Glomerular visceral epithelial cell (primary cell): ENCODE measurements at regions not wholly inside any gene's neighbourhood (a gene's known extent, or its start where the extent isn't known, plus 50 kb on each side); places are given as distances from the start of the nearest gene placed in this dataset.

Experiments used
- DNase-seq: peaks from one replicate; pipeline ENCODE4 v3.0.0-alpha.2; 2016; ENCODE audit errors: extremely low spot score

DNA sequence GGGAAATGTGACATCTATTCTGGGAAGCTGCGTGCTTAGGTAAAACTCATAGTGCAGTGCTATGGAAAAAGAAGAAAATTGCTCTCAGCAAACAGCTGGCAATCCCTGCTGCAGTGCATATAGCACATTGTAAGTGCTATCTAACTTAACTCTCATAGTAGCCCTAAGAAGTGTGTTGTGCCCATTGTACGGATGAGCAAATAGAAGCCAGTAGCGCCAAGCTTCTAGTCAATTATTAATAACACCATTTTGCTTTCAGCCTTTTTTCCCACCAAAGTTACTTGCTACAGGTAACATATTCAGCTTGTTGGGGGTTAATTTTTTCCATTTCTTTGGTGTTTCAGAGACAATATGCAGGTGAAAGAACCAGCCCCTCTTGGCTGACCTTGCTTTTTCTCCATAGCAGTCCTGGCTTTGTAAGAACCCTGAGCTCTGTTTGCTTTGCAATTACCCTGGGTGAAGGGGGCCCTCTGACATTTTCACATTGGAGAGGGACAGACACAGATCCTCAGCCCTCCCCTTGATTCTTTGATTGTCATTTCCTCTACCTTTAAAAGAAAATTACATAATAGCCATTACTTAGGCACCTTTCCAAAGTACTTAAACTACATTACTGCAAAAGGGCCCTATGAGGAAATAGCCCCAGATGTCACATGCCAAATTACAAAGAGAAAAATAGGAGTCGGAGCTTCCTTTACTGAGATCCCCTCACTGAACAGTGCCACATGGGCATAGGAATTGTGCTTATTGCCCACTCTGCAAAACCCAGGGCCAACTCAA is 576.2 kb upstream of the TBX3 start:
- no peak for DNase-seq

DNA sequence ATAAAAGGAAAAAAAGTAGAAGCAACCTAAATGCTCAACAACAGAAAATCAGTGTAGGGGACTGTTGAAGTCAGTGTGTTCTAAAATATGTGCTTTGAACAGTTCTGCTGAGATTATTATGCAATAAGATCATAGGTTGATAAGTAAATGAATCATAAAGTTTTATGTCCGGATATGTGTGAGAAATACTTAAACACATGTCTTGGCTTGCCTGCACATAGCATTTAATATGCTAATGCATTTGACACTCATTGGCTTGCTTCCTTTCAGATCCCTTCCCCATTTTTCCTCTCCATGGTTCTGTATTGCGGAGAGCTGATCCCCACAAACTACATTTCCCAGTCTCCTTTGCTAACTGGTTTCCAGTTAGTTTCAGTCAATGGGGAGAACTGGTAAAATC is 573.8 kb upstream of the TBX3 start:
- no peak for DNase-seq

DNA sequence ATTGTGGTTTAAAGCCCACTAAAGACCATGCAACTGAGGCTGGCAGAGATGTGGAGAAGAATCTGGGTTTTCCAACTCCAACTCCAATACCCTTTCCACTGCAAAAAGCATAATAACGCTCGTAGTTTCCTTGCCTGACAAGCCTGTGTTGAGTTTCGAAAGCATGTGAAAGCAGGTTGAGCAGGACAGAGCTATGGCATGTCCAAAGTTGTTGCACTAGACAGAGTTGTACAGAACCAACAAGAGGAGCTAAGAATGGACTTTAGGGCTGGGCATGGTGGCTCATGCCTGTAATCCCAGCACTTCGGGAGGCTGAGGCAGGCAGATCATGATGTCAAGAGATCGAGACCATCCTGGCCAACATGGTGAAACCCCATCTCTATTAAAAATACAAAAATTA is 572.0 kb upstream of the TBX3 start:
- DNase-seq: no peak

DNA sequence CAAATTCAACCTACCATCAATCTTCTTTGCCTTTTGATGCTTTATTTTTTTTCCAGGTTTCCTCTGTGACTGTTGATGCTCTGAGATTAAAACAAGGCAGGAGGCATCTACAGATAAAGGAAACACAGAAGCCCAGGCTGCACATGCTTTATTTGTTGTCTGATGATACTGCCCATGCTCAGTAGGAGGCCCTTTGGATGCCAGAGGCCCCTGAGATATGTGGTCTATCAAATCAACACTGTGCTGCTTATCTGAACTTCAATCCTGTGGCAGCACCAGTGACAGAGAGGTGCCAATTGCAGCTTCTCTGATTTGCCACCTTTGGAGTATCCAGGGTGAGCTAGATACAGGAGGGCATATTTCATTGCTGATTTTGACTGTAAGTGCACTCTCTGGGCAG is 571.3 kb upstream of the TBX3 start:
- no peak for DNase-seq

DNA sequence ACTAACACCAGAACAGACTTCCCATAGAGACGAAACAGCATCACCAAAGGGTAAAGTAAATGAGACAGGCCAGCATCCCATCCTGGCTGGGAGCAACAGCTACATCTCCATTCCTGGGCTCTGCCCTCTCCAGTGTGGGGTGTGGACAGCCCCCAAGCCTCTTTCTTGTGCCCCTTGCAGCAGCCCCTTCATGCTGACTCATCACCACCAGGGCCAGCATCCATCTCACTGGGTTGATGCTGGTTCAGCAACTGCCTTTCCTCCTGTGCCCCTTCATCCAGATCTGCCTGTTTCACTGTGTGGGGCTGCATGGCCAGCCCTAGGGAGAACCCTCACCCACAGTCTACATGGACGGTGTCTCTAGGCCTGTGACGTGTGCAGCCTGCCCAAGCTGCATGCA is 569.1 kb upstream of the TBX3 start:
- no peak for DNase-seq

DNA sequence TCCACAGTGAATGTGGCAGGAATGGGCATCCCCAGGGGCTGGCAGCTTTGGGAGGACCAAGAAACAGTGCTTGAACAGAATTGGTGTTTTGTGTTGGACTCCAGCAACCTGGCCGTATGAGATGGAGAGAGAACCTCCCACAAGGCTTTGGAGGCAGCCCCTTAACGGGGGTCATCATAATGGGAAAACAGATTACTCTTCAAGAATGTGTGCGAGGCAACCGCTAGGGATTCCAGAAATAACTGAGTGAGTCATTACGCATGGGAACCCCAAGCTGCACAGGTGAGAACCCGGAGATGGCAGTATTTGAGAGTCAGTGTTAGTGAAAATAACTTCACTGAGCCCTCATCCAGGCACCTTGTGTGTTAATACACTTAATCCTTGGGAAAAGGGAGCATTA is 567.8 kb upstream of the TBX3 start:
- DNase-seq: peak; percentile 21

DNA sequence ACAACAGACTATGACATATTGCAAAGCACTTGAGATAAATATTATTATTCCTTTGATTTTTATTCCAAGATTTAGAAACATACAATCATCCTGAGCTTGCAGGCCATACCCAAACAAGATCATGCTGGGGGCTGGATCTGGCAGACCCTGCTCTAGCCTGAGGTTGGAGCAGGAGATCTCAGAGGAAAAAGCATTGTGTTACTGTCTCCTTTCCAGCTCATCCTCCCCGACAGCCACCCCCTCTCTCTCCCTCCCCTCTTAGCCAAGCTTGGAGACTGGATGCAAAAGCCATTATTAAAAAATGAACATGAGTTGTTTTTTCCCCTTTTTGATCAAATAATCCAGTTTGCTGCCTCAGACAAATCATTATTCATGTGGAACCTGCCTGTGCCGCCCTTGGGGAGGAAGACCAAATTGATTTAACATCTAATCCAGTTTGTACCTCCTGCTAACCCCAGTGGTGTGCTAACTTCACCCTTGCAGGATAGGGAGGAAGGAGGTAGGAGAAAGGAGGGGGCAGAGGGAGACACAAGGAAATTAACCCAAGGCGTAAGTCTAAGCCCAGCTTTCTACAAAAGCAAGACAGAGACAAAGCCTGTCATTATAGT is 565.8 kb upstream of the TBX3 start:
- DNase-seq: no peak

DNA sequence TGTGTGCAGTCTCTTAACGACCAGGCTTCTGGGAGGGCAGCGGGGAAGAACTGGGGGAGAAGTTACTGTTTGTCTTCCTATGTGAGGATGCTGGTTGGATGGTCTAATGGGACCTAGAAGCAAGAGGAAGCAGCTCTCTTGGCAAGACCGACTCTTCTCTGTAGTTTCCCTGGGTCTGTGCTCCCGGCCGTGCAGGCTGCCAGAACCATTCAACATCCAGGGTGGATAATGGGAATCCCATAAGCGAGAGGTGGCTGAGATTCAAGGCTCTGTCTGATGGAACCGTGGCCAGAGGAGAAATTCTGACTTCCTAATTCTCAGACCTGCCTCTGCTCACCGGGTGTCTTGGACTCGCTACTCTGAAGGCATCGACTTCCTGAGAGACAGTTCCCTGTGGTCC is 561.0 kb upstream of the TBX3 start:
- no peak for DNase-seq

DNA sequence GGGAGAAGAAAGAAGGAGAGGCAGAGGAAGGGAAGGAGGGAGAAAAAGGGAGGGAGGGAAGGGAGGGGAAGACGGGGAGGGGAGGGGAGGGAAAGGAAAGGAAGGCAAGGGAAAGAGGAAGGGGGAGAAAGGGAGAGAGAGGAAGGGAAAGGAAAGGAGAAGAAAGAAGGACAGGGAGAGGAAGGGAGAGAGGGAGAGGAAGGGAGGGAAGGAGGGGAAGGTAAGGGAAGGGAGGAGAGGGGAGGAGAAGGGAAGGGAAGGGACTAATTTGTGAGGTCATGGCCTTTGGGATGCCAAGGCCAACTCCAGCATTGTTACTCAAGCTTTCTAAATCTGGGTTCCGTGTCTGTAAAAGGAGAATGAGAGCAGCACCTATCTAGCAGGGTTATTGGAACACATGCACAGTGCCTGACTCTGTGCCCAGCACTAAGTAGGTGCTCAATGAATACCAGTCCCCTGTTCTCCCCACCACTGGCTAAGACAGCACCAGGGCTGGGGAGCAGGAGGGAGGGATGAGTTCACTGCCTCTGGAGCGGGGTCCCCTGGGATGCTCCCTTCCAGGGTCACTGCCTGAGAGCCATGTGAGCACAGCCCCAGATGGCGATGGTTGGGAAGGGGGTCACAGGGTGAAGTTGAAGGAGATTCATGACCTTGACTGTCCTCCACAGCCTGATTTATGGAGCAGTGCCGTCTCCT is 560.1 kb upstream of the TBX3 start:
- no peak for DNase-seq

DNA sequence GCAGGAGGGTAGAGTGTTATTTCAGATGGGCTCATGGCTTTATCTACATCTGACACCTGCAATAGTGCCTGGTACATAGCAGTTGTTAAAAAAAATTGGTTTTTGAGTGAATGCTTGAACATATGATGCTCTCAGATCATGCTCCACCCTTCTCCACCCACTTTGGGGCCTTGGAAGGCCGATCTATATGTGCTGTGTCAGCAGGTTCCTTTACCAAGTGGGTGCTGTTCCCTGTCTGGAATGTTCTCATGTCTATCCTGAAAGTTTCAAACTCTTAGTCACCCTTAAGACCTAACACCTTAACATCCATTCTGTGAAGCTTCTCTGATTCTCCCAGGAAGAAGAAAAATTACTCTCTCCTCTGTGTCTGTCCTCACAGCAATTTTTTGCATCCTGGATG is 556.3 kb upstream of the TBX3 start:
- DNase-seq: no peak

DNA sequence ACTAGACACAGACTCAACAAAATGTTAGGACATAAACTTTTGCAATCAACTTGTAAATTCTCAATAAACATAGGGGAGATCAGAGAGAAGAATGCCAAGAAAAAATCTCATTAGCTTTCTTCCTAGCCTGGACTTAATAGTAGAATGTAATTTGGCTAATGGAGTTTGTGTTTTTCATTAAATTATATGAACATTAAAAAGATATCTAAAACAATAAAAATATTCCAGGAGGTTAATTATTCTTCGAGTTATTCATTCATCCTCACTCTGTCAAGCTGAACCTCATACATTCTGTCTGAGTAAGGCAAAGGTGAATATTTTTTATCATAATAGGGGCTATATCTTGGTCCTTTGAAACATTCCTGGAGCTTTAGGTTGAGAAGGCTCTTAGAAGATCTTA is 551.9 kb upstream of the TBX3 start:
- DNase-seq: no peak

DNA sequence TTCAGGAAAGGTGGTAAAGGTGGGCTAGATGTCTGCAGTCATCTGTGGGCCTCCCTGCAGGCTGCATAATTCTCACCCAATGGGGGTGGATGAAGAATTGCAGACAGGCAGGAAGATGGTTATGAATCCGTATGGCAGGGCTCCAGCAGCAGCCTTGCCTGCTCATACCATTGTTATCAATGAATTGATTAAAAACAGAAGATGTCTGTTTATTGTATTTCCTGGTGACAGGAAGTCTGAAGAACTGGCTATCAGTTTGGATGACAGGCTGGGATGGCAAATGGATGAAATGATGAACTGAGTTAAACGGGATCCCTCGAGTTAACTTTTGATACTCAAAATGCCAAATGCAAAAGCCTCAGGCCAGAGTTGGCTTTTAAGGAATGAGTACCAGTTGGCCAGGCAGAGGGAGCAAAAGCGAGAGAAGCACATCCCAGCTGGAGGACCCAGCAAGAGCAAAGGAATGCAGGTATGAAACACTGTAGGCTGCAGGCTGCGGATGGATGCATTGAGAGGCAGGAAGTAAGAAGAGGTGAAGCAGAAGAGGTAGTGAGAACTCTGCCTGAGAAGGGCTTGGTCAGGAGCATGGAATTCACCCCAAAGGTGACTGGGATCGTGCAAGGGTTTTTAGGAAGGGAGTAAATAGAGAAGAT is 550.0 kb upstream of the TBX3 start:
- no peak for DNase-seq

DNA sequence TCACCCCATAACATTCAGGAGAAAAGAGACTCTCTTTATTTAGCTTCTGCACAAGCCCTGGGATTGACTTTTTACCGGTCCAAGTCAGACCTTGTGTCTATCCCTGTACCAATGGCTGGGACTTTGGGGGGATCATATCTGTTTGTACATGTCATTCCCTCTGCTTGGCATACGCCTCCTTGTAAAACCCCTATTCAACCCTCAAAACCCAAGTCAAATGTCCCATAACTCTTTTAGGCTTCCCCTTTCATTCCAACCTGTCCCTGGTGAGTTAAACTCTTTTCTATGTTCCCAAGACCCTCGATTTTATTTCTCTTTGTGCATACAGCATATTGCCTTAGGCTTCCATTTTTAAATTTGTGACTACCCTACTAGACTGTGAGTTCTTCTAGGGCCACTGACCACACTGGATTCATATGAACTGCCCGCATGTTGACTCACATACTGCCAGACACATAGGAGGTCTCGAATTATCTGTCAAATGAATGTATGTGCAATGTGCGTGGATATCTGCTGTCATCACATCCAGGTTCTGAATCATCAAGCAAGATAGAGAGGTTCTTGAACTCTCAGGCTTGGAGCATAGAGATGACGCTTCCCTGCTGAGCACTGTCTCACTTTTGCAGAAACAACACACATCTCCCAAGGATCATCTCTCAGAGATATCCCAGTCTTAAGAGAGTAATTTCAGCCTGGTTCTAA is 548.6 kb upstream of the TBX3 start:
- peak; percentile 53 for DNase-seq

DNA sequence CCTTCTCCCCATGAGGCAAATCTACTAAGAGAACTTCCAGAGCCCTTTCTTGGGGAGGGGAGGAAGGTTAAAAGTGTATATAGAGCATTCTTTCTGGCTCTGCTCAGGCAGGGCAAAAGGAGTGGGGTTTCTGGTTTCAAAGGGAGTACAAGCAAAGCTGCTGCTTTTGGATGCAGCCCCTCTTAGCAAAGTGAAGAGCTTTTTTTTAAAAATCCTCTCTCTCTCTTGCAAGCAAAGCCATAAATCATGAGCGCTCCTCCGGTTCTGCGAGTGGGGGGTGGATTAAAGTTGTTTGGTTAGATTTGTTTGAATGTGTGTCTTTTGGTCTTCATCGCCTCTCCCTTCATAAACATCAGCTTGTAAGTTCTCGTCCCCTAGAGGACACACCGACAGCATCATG is 546.6 kb upstream of the TBX3 start:
- no peak for DNase-seq

DNA sequence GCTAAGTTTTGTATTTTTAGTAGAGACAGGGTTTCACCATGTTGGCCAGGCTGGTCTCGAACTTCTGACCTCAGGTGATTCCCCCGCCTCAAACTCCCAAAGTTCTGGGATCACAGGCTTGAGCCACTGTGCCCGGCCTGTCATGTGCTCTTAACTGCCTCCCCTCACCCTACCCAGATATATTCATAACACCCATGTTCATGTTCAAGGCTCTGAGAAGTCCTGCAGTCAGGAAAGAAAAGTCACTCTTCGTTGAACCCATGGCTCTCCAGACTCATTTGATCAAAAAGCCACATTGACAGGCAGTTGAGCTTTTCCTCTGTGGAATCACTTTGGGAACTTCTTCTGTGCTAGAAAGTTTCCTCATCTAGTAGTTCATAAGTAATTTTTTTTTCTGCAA is 545.5 kb upstream of the TBX3 start:
- DNase-seq: no peak

DNA sequence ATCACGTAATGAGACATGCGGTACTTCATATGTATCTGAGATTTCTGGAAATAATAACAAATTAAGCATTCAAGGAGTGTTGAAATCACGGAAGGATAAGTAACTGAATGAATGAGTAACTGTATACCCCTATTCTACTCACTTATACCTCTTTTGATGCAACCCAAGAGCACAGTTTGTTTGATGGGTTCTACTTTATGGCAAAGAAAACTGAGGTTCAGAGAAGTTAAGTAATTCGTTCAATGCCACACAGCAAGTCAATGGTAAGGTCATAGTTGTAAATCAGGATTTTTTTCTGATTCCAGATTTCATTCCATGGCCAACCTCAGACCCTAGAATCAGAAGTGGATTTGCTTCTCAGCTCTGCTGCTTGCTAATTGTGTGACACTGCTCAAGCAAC is 544.5 kb upstream of the TBX3 start:
- DNase-seq: no peak

DNA sequence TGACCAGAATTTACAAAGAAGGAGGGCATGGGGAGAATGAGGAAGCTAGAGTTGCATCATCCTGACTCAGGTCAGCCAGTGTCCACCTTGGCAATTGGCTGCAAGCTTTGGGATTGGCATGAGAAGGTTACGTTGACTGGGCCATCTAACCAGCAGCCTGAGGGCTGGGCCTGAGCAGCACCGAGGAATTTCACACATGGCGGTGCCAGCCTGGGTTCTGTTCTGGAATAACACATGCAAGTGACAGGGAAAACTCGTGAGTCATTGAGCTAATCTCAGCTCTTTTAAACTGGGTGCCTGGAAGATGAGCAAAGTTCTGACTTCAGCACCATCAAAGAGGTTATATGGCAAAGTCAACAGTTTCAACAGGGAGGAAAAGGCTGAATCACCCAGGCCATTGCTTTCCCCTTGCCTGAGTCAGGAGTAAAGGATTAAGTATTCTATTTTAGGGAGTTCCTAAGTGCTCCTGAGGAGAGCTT is 543.2 kb upstream of the TBX3 start:
- peak; percentile 64 for DNase-seq

DNA sequence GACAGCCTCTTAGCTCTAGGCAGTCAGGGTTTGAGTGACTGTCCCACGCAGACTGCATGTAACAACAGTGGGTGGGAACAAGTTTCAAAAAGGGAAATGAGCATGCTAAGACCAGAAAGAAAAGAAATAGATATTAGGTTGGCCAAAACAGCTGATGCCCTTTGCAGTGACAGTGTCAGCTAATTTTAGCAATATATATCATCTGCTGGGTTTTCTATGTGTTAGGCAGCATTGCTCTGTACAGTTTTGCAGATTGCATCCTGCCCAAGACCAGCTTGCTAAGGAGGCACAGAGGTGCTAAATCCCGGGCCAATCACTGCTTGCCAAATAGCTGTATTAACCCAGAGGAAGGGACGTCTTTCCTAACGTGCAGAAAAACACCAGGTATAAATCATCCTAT is 541.9 kb upstream of the TBX3 start:
- no peak for DNase-seq

DNA sequence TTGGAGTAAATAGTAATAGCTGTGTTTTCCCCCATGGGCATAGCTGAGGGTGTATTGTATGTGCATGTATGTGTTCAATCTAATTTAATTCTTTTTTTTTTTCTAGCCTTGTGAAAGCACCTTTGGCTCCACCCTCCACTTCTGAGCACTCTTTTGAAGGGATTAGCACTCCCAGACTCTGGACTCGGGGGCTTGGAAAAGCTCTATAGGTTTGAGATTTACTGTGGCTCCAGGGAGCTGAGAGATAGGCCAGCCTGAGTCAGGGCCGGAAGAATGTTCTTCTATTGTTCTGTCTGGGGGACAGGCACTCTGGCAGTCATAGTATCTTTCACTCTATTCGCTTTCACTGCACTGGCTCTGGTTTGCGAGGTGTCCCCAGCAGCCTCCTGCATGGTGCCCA is 540.0 kb upstream of the TBX3 start:
- no peak for DNase-seq

DNA sequence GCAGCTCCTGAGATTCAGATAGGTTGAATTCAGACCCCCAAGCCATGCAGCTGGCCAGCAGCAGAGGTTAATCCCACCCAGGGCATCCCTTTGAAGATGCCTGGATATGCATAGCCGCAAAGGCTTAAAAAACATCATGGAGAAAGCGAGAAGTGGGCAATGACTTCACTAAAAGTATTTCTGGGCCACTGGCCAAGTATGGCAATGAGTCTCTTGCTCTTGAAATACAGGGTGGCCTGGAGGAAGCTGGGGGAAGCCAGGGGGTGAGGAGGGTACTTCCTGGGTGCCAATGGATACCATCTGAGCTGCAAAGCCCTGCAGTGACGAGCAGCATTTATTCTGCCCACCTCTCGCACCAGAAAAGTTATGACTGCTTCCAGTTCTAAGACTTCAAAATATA is 539.3 kb upstream of the TBX3 start:
- DNase-seq: peak; percentile 59

DNA sequence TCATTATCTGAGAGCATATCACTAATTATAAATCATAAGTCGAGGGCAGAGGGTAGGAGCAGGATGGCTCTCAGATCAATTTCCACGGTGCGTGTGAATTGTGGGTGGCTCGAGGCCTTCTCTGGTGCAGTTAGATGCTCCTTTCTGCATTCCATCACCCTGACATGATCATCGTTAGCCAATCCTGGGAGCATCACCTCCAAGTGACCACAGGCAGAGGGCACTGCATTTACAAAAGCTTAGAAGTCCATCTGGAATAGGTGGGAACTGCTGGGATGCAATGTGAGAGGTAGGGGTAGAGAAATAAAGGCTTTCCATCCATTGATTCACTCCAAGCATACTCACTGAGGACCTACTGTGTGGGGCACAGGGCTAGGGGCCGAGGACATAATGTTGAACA is 538.2 kb upstream of the TBX3 start:
- DNase-seq: no peak

DNA sequence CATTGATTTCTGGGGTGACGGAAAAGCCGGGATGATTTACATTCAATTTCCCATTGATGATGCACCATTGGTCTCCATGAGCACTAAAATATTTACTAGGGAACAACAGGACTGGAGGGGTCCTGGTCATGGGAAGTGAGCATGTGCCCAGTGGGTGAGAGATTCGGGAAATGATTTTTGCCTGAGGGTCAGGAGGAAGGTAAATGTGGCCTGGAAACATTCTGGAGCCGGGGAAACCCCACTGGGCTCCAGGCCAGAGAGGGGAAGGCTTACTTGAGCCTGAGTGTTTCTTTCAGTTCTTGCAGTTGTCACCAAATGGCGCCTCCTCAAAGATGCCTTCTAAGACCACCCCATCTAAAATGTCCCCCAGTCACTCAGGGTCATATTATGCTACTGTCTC is 532.3 kb upstream of the TBX3 start:
- DNase-seq: peak; percentile 18
